HepG2 (cell line): ENCODE measurements at regions not wholly inside any gene's neighbourhood (a gene's known extent, or its start where the extent isn't known, plus 50 kb on each side); places are given as distances from the start of the nearest gene placed in this dataset.

ENCODE experiments used
- ATAC-seq: fragments of 200-7000 bp; cut with Tn5 transposase; 3 replicates; pipeline ENCODE4 v1.9.1; 2020; ENCODE audit warnings: mild to moderate bottlenecking, moderate library complexity
- BruUV-seq: library from RNA; stranded (reverse); fragments of 400-500 nt; replicated peaks from 2 replicates; lab custom pipeline; 2021; lab: Mats Ljungman, UMichigan
- CTCF ChIA-PET: fragments of 300-600 bp; formaldehyde crosslinking; extraction: SDS; loops from one replicate; lab custom pipeline; 2021; ENCODE audit warnings: low total read pairs, inconsistent platforms, low intra/inter-chr PET ratio; lab: Yijun Ruan, JAX
- POLR2A ChIA-PET: fragments of 350-600 bp; sonication (Branson Sonifier 250); formaldehyde crosslinking; loops from one replicate; lab custom pipeline; 2020; ENCODE audit warnings: antibody characterized with exemption, inconsistent platforms; lab: Yijun Ruan, JAX
- DNase-seq: peaks from one replicate; pipeline ENCODE4 v3.0.0-alpha.2; 2015; ENCODE audit warnings: low spot score
- FAIRE-seq: peaks from 3 replicates; lab custom pipeline; 2011; peaks lifted over from hg19 to GRCh38; lab: Jason Lieb, UNC
- H2AFZ ChIP-seq: one replicate; pipeline ENCODE4 v1.6.1; 2011; ENCODE audit warnings: low read length, inconsistent platforms
- H3K27ac ChIP-seq: fragments of 300-600 bp; 3 replicates; pipeline ENCODE4 v1.8.0; 2011; ENCODE audit warnings: mixed run types, mild to moderate bottlenecking, mixed read lengths, low read length, inconsistent platforms; ENCODE audit not compliant: insufficient read depth; ENCODE audit errors: extremely low read length
- H3K27me3 ChIP-seq, 2 experiments: fragments of 200-600 bp in 1 of 2; 2 replicates in 1 of 2; 3 replicates in 1 of 2; pipeline versions ENCODE4 v1.6.0 to v1.8.0; 2011; ENCODE audit warnings: low read length in 2 of 2, mild to moderate bottlenecking in 2 of 2, moderate library complexity in 2 of 2, inconsistent platforms in 1 of 2; ENCODE audit not compliant: insufficient read depth in 2 of 2, control insufficient read depth in 1 of 2
- H3K36me3 ChIP-seq, 2 experiments: fragments of 200-600 bp in 1 of 2; replicated peaks in 1 of 2; 2 replicates in 1 of 2; 3 replicates in 1 of 2; pipeline versions ENCODE4 v1.5.1 to v1.8.0; 2011; ENCODE audit warnings: low read length in 2 of 2, inconsistent platforms in 1 of 2; ENCODE audit not compliant: insufficient read depth in 2 of 2, control insufficient read depth in 1 of 2
- H3K4me1 ChIP-seq: 2 replicates; pipeline ENCODE4 v1.5.1; 2012; ENCODE audit warnings: low read length, inconsistent platforms; ENCODE audit not compliant: insufficient read depth
- H3K4me2 ChIP-seq: 2 replicates; pipeline ENCODE4 v1.6.0; 2011; ENCODE audit warnings: low read depth, low read length, inconsistent platforms
- H3K4me3 ChIP-seq, 3 experiments: fragments of 200-600 bp in 1 of 3; sonication (generic), shearing (Covaris generic) in 1 of 3; replicated peaks in 1 of 3; 2 replicates each; pipeline ENCODE4 v1.5.1; 2011 to 2016; ENCODE audit warnings: low read length in 3 of 3, inconsistent platforms in 2 of 3, low read depth in 2 of 3, mild to moderate bottlenecking in 2 of 3, control low read depth in 1 of 3, mixed read lengths in 1 of 3; ENCODE audit not compliant: insufficient read depth in 1 of 3
- H3K79me2 ChIP-seq: one replicate; pipeline ENCODE4 v1.6.1; 2011; ENCODE audit warnings: low read length, inconsistent platforms; ENCODE audit not compliant: insufficient read depth
- H3K9ac ChIP-seq: 2 replicates; pipeline ENCODE4 v1.6.0; 2011; ENCODE audit warnings: mild to moderate bottlenecking, low read depth, low read length, inconsistent platforms; ENCODE audit not compliant: insufficient read depth
- H3K9me3 ChIP-seq: 2 replicates; pipeline ENCODE4 v1.5.1; 2012; ENCODE audit warnings: mild to moderate bottlenecking, low read length
- H4K20me1 ChIP-seq: 2 replicates; pipeline ENCODE4 v1.6.0; 2011; ENCODE audit warnings: inconsistent platforms, mild to moderate bottlenecking, low read length, moderate library complexity; ENCODE audit not compliant: insufficient read depth
- CEBPB ChIP-seq: IDR thresholded peaks from 2 replicates; pipeline ENCODE4 v1.6.1; 2011; ENCODE audit warnings: low read depth, low read length, improper control_type of control experiment, borderline replicate concordance
- GFI1 ChIP-seq: sonication (generic); formaldehyde crosslinking; IDR thresholded peaks from 2 replicates; pipeline ENCODE4 v1.5.0; 2020; ENCODE audit warnings: missing genetic modification reagents, mild to moderate bottlenecking, borderline replicate concordance
- MBNL3 ChIP-seq: fragments of 250-450 bp; sonication (Bioruptor Pico); conservative IDR thresholded peaks from 2 replicates; pipeline ENCODE4 v1.8.0; 2022; ENCODE audit warnings: mild to moderate bottlenecking, inconsistent platforms
- NKX3-1 ChIP-seq: sonication (generic); formaldehyde crosslinking; IDR thresholded peaks from 2 replicates; pipeline ENCODE4 v1.5.0; 2020; ENCODE audit warnings: missing genetic modification reagents
- SIX4 ChIP-seq: sonication (generic); formaldehyde crosslinking; IDR thresholded peaks from 2 replicates; pipeline ENCODE4 v1.4.0; 2020; ENCODE audit warnings: missing genetic modification reagents
- ZNF30 ChIP-seq: sonication (generic); formaldehyde crosslinking; IDR thresholded peaks from 2 replicates; pipeline ENCODE4 v1.5.0; 2020; ENCODE audit warnings: mild to moderate bottlenecking, missing genetic modification reagents
- ZNF546 ChIP-seq: sonication (generic); formaldehyde crosslinking; conservative IDR thresholded peaks from 2 replicates; pipeline ENCODE4 v1.8.1; 2023; ENCODE audit warnings: mild to moderate bottlenecking, missing genetic modification reagents
- ZNF563 ChIP-seq: sonication (generic); formaldehyde crosslinking; IDR thresholded peaks from 2 replicates; pipeline ENCODE4 v1.8.0; 2022; ENCODE audit warnings: mild to moderate bottlenecking, moderate library complexity, missing genetic modification reagents
- ZNF740 ChIP-seq: sonication (generic); formaldehyde crosslinking; IDR thresholded peaks from 2 replicates; pipeline ENCODE4 v1.4.0; 2020; ENCODE audit warnings: missing genetic modification reagents
- ZSCAN21 ChIP-seq: sonication (generic); formaldehyde crosslinking; IDR thresholded peaks from 2 replicates; pipeline ENCODE4 v1.8.0; 2022; ENCODE audit warnings: mild to moderate bottlenecking, missing genetic modification reagents, moderate library complexity, borderline replicate concordance
- WGBS: methylation state at CpG from one replicate; pipeline ENCODE4 v1.1.6; 2017; ENCODE audit warnings: low lambda C conversion rate; 5-methylcytosine and 5-hydroxymethylcytosine counted together
- in situ Hi-C: cut with HindIII; loops from 2 replicates; pipeline ENCODE4 v1.10.0; 2017; ENCODE audit warnings: low pct_unique_long_range_greater_than_20kb; ENCODE audit not compliant: extremely low pct_ligation_motif_present
- intact Hi-C: fragments of 100-400 bp; cut with micrococcal nuclease; formaldehyde crosslinking; loops from one replicate; pipeline ENCODE4 v1.10.0; 2022; ENCODE audit not compliant: unreplicated experiment
- TF ChIP-seq, protein P1 (sequence below): sonication (generic); formaldehyde crosslinking; IDR thresholded peaks from 2 replicates; pipeline ENCODE4 v1.5.1; 2020; ENCODE audit warnings: missing genetic modification reagents, mild to moderate bottlenecking, borderline replicate concordance
- TF ChIP-seq, protein P2 (sequence below): sonication (generic); formaldehyde crosslinking; IDR thresholded peaks from 2 replicates; pipeline ENCODE4 v1.4.0; 2020; ENCODE audit warnings: missing genetic modification reagents, mild to moderate bottlenecking, borderline replicate concordance

GRCh38 chr4:137417676-137418075 lies 114.6 kb downstream of the PCDH18 start:
- intact Hi-C loops (no loop called here), in situ Hi-C loops (no loop called here)
- no peak for TF ChIP-seq ZNF546 (CRISPR knock-in tag)
- no peak for TF ChIP-seq ZSCAN21
- TF ChIP-seq GFI1 (CRISPR knock-in tag): no peak
- TF ChIP-seq CEBPB: no peak
- no peak for TF ChIP-seq ZNF30
- TF ChIP-seq MBNL3: no peak
- no peak for TF ChIP-seq SIX4 (CRISPR knock-in tag)
- TF ChIP-seq, protein P1, sequence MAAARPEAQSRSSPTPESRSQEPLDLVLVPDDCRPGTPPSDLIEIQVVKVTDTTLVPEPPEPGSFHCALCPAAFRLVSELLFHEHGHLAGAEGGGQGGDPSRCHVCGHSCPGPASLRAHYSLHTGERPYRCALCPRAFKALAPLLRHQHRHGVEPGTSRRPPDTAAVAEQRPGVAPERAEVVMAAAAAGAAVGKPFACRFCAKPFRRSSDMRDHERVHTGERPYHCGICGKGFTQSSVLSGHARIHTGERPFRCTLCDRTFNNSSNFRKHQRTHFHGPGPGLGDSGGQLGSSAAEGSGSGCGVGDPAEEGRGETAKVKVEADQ (CRISPR knock-in tag): no peak
- TF ChIP-seq ZNF563 (CRISPR knock-in tag): no peak
- Histone ChIP-seq H3K36me3 (no peaks in the 10 kb centered on the region), H3K4me2 (no peak overlapping the region), H3K27me3 (no peaks in the 10 kb centered on the region), H3K27ac (no peak overlapping the region), H3K9ac (no peak overlapping the region), H3K4me3 (no peak overlapping the region), H4K20me1 (no peaks in the 10 kb centered on the region), H3K79me2 (no peaks in the 10 kb centered on the region), H3K9me3 (no peaks in the 10 kb centered on the region), H3K4me1 (no peaks in the 10 kb centered on the region), H2AFZ (no peak overlapping the region)
- ATAC-seq: no peak
- ChIA-PET CTCF (no interaction called here), POLR2A (no interaction called here)
- WGBS: 10% methylated on average over 2 of the region's 2 CpGs
- no TSS peak for BruUV-seq
- FAIRE-seq: no peak
- no peak for DNase-seq

DNA sequence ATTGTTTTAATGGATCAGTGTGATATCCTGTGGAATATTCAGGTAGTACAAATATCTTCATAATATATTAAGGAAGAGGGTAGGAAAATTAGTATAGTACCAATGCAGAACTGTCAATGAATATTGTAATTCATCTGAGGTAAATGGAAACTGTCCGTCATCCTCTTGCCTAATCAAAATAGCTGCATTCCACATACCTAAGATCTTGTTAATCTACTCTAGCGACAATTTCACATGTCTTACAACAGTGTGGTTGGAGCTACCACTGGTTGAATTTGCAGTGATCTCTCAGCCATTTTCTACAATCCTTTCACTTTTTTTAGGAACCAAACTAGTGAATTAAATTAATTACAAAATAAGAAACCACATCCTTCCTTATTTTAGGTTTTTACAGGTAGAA lies 117.5 kb downstream of the PCDH18 start:
- no peak overlapping the region for H3K27ac ChIP-seq
- intact Hi-C loops (no loop called here), in situ Hi-C loops (no loop called here)
- WGBS: 46% methylated on average over 2 of the region's 2 CpGs
- no peak overlapping the region for H3K9ac ChIP-seq
- FAIRE-seq (no peak), DNase-seq (no peak), ATAC-seq (no peak)
- CTCF ChIA-PET: no interaction called here
- H3K4me1 ChIP-seq: no peaks in the 10 kb centered on the region
- no peak overlapping the region for H3K4me2 ChIP-seq
- no peaks in the 10 kb centered on the region; a peak in 1 of 5 replicates for H3K27me3 ChIP-seq
- no peaks in the 10 kb centered on the region for H4K20me1 ChIP-seq
- H3K4me3 ChIP-seq: no peak overlapping the region
- H3K36me3 ChIP-seq: no peaks in the 10 kb centered on the region
- POLR2A ChIA-PET: no interaction called here
- H3K79me2 ChIP-seq: no peaks in the 10 kb centered on the region
- no TSS peak for BruUV-seq
- no peaks in the 10 kb centered on the region for H3K9me3 ChIP-seq
- no peak overlapping the region for H2AFZ ChIP-seq
- no peak for TF ChIP-seq ZNF740 (CRISPR knock-in tag)
- TF ChIP-seq NKX3-1 (CRISPR knock-in tag): no peak
- TF ChIP-seq, protein P2, sequence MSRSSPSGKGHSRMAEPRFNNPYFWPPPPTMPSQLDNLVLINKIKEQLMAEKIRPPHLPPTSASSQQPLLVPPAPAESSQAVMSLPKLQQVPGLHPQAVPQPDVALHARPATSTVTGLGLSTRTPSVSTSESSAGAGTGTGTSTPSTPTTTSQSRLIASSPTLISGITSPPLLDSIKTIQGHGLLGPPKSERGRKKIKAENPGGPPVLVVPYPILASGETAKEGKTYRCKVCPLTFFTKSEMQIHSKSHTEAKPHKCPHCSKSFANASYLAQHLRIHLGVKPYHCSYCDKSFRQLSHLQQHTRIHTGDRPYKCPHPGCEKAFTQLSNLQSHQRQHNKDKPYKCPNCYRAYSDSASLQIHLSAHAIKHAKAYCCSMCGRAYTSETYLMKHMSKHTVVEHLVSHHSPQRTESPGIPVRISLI (CRISPR knock-in tag): no peak
